ENCODE measurements at regions not wholly inside any gene's neighbourhood (a gene's known extent, or its start where the extent isn't known, plus 50 kb on each side); places are given as distances from the start of the nearest gene placed in this dataset.

GRCh38 chr22:49567899-49568750 lies 259.5 kb downstream of the BRD1 start:
- no peak for DNase-seq (ENCODE audit: low spot score)

GRCh38 chr22:49566693-49567092 lies 261.0 kb downstream of the BRD1 start:
- no peak for DNase-seq (ENCODE audit: low spot score)

GRCh38 chr22:49566141-49566541 lies 261.5 kb downstream of the BRD1 start:
- DNase-seq (ENCODE audit: low spot score), result no peak

DNA sequence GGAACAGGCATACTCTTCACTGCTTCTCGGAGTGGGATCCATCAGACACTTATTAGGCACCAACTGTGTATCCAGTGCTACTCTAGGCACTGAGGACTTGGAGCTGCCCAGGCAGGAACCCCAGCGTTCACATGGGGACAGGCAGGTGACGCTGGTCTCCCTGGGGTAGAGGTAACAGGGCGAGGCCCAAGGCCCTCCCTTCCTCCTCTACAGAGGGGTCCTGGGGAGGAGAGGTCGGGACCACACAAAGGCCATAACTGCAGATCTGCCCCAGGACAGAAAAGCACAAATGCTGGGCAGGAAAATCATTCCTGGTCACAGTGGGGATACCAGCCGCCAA lies 262.2 kb downstream of the BRD1 start:
- DNase-seq (ENCODE audit: low spot score), result no peak

- no peak for DNase-seq (ENCODE audit: low spot score)
These were observed 262.8 kb downstream of the BRD1 start for GRCh38 chr22:49564666-49565515.

DNA sequence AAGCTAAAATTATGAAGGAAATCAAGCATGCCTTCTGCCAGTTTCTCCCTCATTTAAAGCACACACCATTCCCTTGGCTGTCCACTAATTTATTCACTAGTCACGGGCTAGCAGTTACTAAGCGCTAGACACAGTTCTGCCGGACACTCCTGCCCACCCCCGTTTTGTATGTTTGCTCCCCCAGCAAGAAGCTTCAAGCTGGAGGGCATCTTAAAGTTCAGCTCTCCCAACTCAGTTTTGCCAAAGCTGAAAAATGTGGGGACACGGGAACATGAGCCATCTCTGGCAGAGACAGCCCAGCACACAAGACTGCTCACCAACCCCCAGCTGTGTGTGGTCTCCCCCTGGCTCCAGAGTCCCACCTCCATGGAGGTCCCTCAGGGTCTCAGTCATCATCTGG lies 263.6 kb downstream of the BRD1 start:
- no peak for DNase-seq (ENCODE audit: low spot score)

DNA sequence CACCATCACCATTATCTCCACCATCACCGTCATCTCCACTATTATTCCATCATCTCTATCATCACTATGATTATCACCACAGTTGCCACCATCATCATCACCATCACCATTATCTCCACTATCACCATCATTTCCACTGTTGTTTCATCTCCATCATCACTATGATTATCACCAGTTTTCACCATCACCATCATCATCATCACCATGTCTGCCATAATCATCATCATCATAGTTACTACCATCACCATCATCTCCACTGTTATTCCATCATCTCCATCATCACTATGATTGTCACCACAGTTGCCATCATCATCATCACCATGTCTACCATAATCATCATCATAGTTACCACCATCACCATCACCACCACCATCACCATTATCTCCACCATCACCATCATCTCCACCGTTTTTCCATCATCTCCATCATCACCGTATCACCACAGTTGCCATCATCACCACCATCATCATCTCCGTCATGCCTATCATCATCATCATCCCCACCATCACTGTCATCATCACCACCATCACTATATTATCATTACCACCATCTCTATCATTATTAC lies 264.9 kb downstream of the BRD1 start:
- DNase-seq (ENCODE audit: low spot score), result no peak

- no peak for DNase-seq (ENCODE audit: low spot score)
These were observed 265.7 kb downstream of the BRD1 start for GRCh38 chr22:49561976-49562375.

DNA sequence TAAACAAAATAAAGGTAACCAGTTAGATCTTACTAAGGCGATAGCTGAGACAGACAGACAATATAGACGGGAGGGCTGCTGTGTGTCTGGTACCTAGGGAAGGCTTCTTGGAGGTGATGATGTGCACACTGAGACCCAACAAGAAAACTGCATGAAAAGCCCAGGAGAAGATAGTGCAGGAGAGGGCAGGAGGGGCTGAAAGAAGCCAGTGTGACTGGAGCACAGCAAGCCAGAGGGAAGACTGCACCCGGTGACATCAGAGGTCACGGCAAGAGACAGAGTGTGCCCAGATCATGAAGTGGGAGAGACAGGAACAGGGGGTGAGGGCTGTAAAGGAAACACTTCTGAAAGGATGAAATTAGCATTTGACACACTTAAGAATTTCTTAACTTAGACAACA lies 266.3 kb downstream of the BRD1 start:
- no peak for DNase-seq (ENCODE audit: low spot score)

- DNase-seq (ENCODE audit: low spot score), result no peak
These were observed 272.1 kb downstream of the BRD1 start for GRCh38 chr22:49555526-49555925.

- no peak for DNase-seq (ENCODE audit: low spot score)
These were observed 272.9 kb downstream of the BRD1 start for GRCh38 chr22:49554741-49555140.

- no peak for DNase-seq (ENCODE audit: low spot score)
These were observed 273.4 kb downstream of the BRD1 start for GRCh38 chr22:49554296-49554625.

DNA sequence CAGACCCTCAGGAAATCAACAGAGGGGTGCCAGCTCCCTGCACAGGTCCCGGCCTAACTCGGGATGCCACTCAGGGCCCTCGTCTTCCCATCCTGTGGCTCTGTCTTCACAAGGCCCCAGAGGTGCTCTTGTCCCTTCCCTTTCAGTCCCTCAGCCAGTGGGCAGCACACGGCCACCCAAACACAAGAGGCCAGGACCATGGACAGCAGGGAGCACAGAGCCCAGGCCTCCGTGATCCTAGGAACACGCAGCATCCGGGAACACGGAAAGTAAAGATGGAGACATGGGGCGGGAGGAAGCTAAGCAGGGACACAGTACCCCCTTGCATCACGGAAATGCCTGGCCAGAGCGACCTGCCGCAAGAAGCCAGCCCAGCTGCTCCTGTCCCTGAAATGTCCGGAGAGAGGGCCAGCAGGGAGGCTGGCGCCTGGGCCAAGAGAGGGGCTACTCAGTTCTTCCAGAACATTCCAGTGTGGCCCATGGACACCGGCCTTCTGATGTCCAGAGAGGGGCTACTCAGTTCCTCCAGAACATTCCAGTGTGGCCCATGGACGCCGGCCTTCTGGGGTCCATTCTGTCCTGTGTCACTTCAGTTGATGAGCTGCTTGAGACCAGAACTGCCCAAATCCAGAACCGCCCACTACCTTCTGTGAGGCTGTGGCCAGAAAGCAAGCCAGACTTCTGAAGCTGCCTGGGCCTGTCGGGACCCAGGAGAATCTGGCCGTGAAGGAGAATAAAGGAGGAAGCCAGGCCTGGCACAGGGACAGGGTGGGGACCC lies 274.0 kb downstream of the BRD1 start:
- no peak for DNase-seq (ENCODE audit: low spot score)

DNA sequence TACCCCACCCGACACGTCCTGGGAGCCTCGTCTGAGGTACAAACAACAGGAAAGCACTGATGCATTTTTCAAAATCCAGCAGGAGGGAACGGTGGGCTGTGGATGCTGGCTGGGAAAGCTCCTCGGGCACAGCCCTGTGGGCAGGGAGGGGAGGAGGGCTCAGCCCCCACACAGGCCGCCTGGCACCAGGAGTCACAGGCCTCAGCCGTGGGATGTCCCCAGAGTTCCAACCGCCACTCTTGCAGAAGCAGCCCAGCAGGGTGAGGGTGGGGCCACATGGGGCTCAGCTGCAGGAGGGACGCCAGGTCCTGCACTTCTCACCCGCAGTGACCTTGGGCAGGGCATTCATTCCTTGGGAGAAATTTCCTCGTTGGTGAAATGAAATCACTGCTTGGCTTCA lies 274.6 kb downstream of the BRD1 start:
- no peak for DNase-seq (ENCODE audit: low spot score)

GRCh38 chr22:49551897-49552614 lies 275.6 kb downstream of the BRD1 start:
- DNase-seq (ENCODE audit: low spot score), result no peak

- no peak for DNase-seq (ENCODE audit: low spot score)
These were observed 276.2 kb downstream of the BRD1 start for GRCh38 chr22:49551446-49551845.

- no peak for DNase-seq (ENCODE audit: low spot score)
These were observed 276.8 kb downstream of the BRD1 start for GRCh38 chr22:49550766-49551362.

- no peak for DNase-seq (ENCODE audit: low spot score)
These were observed 277.6 kb downstream of the BRD1 start for GRCh38 chr22:49550141-49550430.

- no peak for DNase-seq (ENCODE audit: low spot score)
These were observed 278.2 kb downstream of the BRD1 start for GRCh38 chr22:49549256-49550140.

DNA sequence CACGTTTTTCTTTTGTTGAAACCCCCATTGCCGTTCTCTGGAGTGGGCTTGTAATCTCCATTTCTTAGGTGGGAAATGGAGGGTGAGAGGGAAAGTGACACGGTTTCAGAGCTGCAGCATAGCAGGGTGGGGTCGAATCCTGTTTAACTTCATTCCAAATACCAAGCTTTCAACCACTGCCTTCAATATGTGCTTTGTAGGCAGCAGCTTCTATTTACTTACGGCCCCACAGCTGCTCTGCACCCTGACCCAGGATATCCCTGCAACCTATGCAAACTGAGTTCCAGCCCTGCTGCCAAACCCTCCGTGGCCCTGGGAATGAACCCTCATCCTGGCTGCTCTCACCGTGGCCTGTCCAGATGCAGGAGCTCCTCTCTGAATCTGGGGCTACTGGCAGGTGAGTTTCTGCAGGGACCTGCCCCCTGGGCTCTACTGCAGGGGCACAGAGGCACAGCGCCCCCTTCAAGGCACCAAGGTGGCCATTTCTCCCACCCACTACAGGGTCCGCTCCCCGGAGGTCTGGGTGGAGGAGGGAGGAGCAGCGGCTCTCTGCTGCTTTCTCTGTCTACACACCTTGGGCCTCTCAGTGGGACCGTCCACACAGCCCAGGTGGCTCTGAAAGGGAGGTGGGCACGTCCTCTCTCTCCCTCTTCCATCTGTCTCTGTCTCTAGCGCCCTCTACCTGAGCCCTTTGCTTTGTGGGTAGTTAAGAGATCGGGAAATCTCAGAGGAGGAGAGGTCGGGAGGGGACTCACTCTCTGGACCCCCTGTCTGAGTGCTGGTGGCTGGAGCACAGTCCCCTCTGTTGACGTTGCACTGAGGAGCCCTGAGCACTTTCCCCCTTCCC lies 279.1 kb downstream of the BRD1 start:
- DNase-seq (ENCODE audit: low spot score), result no peak

Data from CD4-positive, alpha-beta T cell treated with Interleukin-2 at 100 ng/mL for 4 hours (primary cell).